B cell (primary cell): ENCODE measurements at regions not wholly inside any gene's neighbourhood (a gene's known extent, or its start where the extent isn't known, plus 50 kb on each side); places are given as distances from the start of the nearest gene placed in this dataset.

Experiments
- ATAC-seq: fragments of 200-7000 bp; cut with Tn5 transposase; one replicate; pipeline ENCODE4 v1.10.0; 2021; ENCODE audit warnings: low read depth, mild to moderate bottlenecking, moderate number of reproducible peaks, moderate library complexity
- CTCF ChIA-PET: fragments of 350-600 bp; sonication (Branson Sonifier 250); formaldehyde crosslinking; loops from one replicate; lab custom pipeline; 2021; ENCODE audit warnings: antibody characterized with exemption, inconsistent platforms; lab: Charles Lee
- POLR2A ChIA-PET: fragments of 350-600 bp; sonication (Branson Sonifier 250); formaldehyde crosslinking; loops from one replicate; lab custom pipeline; 2021; ENCODE audit warnings: antibody characterized with exemption; lab: Charles Lee
- DNase-seq: peaks from one replicate; pipeline ENCODE4 v3.0.0; 2013
- H2AFZ ChIP-seq: 2 replicates; pipeline ENCODE4 v1.6.1; 2012; ENCODE audit warnings: mild to moderate bottlenecking, low read depth, low read length; ENCODE audit not compliant: insufficient read depth, poor library complexity, severe bottlenecking
- H3K27ac ChIP-seq, 2 donors: 1 replicate in 1 of 2; 2 replicates in 1 of 2; pipeline ENCODE4 v1.5.1; 2012 to 2013; ENCODE audit warnings: low read length in 2 of 2, mild to moderate bottlenecking in 2 of 2, moderate library complexity in 1 of 2
- H3K27me3 ChIP-seq, 4 experiments: fragments of 200-600 bp in 1 of 4; sonication (generic) in 1 of 4; replicated peaks in 1 of 4; 1 replicate in 2 of 4; 2 replicates in 2 of 4; pipeline versions ENCODE4 v1.6.1 to v1.7.0; 2013 to 2016; ENCODE audit warnings: low read length in 3 of 4, mild to moderate bottlenecking in 2 of 4, mixed read lengths in 1 of 4, moderate library complexity in 1 of 4; ENCODE audit not compliant: insufficient read depth in 4 of 4, control insufficient read depth in 3 of 4; ENCODE audit errors: control extremely low read depth in 1 of 4
- H3K36me3 ChIP-seq, 2 experiments: replicated peaks in 1 of 2; 1 replicate in 1 of 2; 2 replicates in 1 of 2; pipeline versions ENCODE4 v1.6.1 to v1.7.1; 2013; ENCODE audit warnings: low read length in 1 of 2; ENCODE audit not compliant: insufficient read depth in 2 of 2, control insufficient read depth in 1 of 2; ENCODE audit errors: control extremely low read depth in 1 of 2, extremely low read depth in 1 of 2
- H3K4me1 ChIP-seq, 2 donors: fragments of 200-600 bp in 1 of 2; sonication (generic) in 1 of 2; 1 replicate in 1 of 2; 2 replicates in 1 of 2; pipeline versions ENCODE4 v1.5.1 to v1.6.1; 2013 to 2017; ENCODE audit warnings: low read length in 2 of 2; ENCODE audit not compliant: control insufficient read depth in 2 of 2, insufficient read depth in 2 of 2
- H3K4me2 ChIP-seq: replicated peaks from 2 replicates; pipeline ENCODE3; 2012; ENCODE audit warnings: mild to moderate bottlenecking, low read depth, low read length; ENCODE audit not compliant: poor library complexity, severe bottlenecking
- H3K4me3 ChIP-seq, 5 experiments: fragments of 200-600 bp in 1 of 5; sonication (generic) in 1 of 5; 1 replicate in 3 of 5; 2 replicates in 2 of 5; pipeline versions ENCODE4 v1.5.1 to v1.7.0; 2011 to 2016; ENCODE audit warnings: low read length in 4 of 5, mild to moderate bottlenecking in 4 of 5, low read depth in 2 of 5, control low read depth in 1 of 5, moderate library complexity in 1 of 5; ENCODE audit not compliant: insufficient read depth in 1 of 5; ENCODE audit errors: control extremely low read depth in 1 of 5, extremely low read depth in 1 of 5
- H3K79me2 ChIP-seq: fragments of 200-600 bp; sonication (generic); one replicate; pipeline ENCODE4 v1.6.0; 2016; ENCODE audit warnings: low read length; ENCODE audit not compliant: control insufficient read depth, insufficient read depth
- H3K9ac ChIP-seq: fragments of 200-600 bp; sonication (generic); 2 replicates; pipeline ENCODE4 v1.6.1; 2017; ENCODE audit warnings: mild to moderate bottlenecking, low read length, moderate library complexity
- H3K9me3 ChIP-seq, 3 donors: one replicate each; pipeline versions ENCODE4 v1.6.1 to v1.7.1; 2013; ENCODE audit warnings: low read length in 2 of 3; ENCODE audit not compliant: control insufficient read depth in 2 of 3, insufficient read depth in 1 of 3; ENCODE audit errors: control extremely low read depth in 1 of 3
- H4K20me1 ChIP-seq: 2 replicates; pipeline ENCODE4 v1.6.0; 2012; ENCODE audit warnings: mild to moderate bottlenecking, low read length; ENCODE audit not compliant: insufficient read depth, control insufficient read depth, poor library complexity, severe bottlenecking
- H3K27ac Mint-ChIP-seq: one replicate; pipeline ENCODE4 v1.8.0; 2021; ENCODE audit warnings: mixed read lengths
- H3K27me3 Mint-ChIP-seq: one replicate; pipeline ENCODE4 v1.8.0; 2021; ENCODE audit warnings: mixed read lengths
- H3K4me1 Mint-ChIP-seq: one replicate; pipeline ENCODE4 v1.8.0; 2021; ENCODE audit warnings: mixed read lengths
- H3K4me3 Mint-ChIP-seq: one replicate; pipeline ENCODE4 v1.8.0; 2021; ENCODE audit warnings: mixed read lengths
- H3K9me3 Mint-ChIP-seq: one replicate; pipeline ENCODE4 v1.8.0; 2022; ENCODE audit warnings: mixed read lengths; ENCODE audit not compliant: insufficient read depth
- EZH2 ChIP-seq: IDR thresholded peaks from 2 replicates; pipeline ENCODE4 v1.6.1; 2012; ENCODE audit warnings: borderline replicate concordance, low read depth, mild to moderate bottlenecking, moderate library complexity, low read length; ENCODE audit not compliant: insufficient read depth, poor library complexity, severe bottlenecking
- WGBS: methylation state at CpG from one replicate; pipeline ENCODE4 v1.1.5; 2013; ENCODE audit warnings: missing lambda C conversion rate; ENCODE audit not compliant: insufficient coverage; 5-methylcytosine and 5-hydroxymethylcytosine counted together
- intact Hi-C: fragments of 100-400 bp; cut with micrococcal nuclease; formaldehyde crosslinking; loops from one replicate; pipeline ENCODE4 v1.10.0; 2022
- TF ChIP-seq, protein P1 (sequence below): fragments of 200-600 bp; IDR thresholded peaks from one replicate; pipeline ENCODE4 v1.8.0; 2022; ENCODE audit warnings: antibody characterized with exemption, mild to moderate bottlenecking

DNA sequence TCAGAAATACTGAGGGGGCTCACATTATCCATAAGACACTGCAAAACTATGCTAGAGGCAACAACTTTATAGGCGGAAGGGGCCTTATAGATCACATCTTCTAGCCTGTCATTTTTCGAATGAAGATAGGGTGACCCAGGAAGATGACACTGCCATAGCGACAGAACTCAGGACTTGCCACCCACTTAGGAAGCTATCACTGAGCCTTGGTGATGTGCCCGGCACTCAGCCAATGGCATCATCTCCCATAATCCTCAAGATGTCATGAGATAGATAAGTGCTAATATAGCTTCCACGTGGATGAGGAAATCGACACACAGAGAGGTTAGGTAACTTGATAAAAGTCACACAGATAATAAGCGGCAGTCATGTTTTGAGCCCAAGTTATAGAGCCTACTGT, 346.6 kb downstream of the DHX15 start:
- H2AFZ ChIP-seq = no peak overlapping the region
- H3K36me3 ChIP-seq = no peaks in the 10 kb centered on the region
- H3K27ac ChIP-seq = no peak overlapping the region
- TF ChIP-seq, protein P1, sequence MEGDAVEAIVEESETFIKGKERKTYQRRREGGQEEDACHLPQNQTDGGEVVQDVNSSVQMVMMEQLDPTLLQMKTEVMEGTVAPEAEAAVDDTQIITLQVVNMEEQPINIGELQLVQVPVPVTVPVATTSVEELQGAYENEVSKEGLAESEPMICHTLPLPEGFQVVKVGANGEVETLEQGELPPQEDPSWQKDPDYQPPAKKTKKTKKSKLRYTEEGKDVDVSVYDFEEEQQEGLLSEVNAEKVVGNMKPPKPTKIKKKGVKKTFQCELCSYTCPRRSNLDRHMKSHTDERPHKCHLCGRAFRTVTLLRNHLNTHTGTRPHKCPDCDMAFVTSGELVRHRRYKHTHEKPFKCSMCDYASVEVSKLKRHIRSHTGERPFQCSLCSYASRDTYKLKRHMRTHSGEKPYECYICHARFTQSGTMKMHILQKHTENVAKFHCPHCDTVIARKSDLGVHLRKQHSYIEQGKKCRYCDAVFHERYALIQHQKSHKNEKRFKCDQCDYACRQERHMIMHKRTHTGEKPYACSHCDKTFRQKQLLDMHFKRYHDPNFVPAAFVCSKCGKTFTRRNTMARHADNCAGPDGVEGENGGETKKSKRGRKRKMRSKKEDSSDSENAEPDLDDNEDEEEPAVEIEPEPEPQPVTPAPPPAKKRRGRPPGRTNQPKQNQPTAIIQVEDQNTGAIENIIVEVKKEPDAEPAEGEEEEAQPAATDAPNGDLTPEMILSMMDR = no peak
- TF ChIP-seq EZH2 = no peak
- H3K27me3 ChIP-seq = no peaks in the 10 kb centered on the region
- WGBS = 88% methylated on average over 6 of the region's 7 CpGs
- no peaks in the 10 kb centered on the region for H3K27me3 Mint-ChIP-seq
- intact Hi-C loops = no loop called here
- no peak overlapping the region for H3K4me3 Mint-ChIP-seq
- DNase-seq (no peak), ATAC-seq (no peak)
- H3K4me3 ChIP-seq = no peak overlapping the region
- H3K4me2 ChIP-seq = no peak overlapping the region
- no peaks in the 10 kb centered on the region for H3K9me3 Mint-ChIP-seq
- no peak overlapping the region for H3K9ac ChIP-seq
- peaks cover 0 to 3% (median 0%) of the 10 kb centered on the region in 3 donors for H3K9me3 ChIP-seq
- CTCF ChIA-PET = no interaction called here
- H3K4me1 ChIP-seq = no peaks in the 10 kb centered on the region
- no peak overlapping the region for H3K27ac Mint-ChIP-seq
- H4K20me1 ChIP-seq = no peaks in the 10 kb centered on the region
- H3K4me1 Mint-ChIP-seq = no peaks in the 10 kb centered on the region
- no peaks in the 10 kb centered on the region for H3K79me2 ChIP-seq
- POLR2A ChIA-PET = no interaction called here

DNA sequence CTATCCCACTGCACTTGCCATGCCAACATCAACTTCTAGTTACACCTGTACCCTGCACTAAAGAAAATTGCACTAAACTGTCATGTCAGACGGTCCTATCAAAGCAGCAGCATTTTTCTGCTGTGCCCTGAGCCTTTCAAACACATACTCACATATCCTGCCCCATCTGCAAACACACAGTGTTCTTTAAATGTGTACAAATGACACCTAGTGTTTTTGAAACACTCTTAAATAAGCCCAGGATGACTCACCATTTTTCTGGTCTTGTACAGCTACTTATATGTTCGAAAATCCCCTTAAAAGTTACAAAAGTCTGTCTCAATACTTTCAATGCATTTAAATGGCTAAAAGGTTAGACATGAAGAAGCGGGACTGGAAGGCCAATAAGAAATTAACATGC, 346.7 kb upstream of the PPARGC1A start:
- POLR2A ChIA-PET = no interaction called here

More for the DNA sequence above, 346.7 kb upstream of the PPARGC1A start:
- CTCF ChIA-PET = no interaction called here
- Mint-ChIP-seq H3K27ac (no peak overlapping the region), H3K4me3 (no peak overlapping the region), H3K27me3 (no peaks in the 10 kb centered on the region), H3K9me3 (no peaks in the 10 kb centered on the region), H3K4me1 (no peaks in the 10 kb centered on the region)
- H3K9ac ChIP-seq = no peak overlapping the region
- ATAC-seq = no peak
- H3K36me3 ChIP-seq = no peaks in the 10 kb centered on the region
- intact Hi-C loops = no loop called here
- no peaks in the 10 kb centered on the region for H3K79me2 ChIP-seq
- TF ChIP-seq EZH2 = no peak
- H3K4me1 ChIP-seq = no peaks in the 10 kb centered on the region
- H3K27ac ChIP-seq = no peak overlapping the region
- no peaks in the 10 kb centered on the region for H4K20me1 ChIP-seq
- 64% methylated on average over 2 of the region's 3 CpGs for WGBS
- no peak overlapping the region for H2AFZ ChIP-seq
- no peaks in the 10 kb centered on the region for H3K9me3 ChIP-seq
- H3K27me3 ChIP-seq = no peaks in the 10 kb centered on the region
- H3K4me3 ChIP-seq = no peak overlapping the region
- H3K4me2 ChIP-seq = no peak overlapping the region
- no peak for DNase-seq
